GM21390 (cell line): ENCODE measurements at regions not wholly inside any gene's neighbourhood (a gene's known extent, or its start where the extent isn't known, plus 50 kb on each side); places are given as distances from the start of the nearest gene placed in this dataset.
"Not testable (repeated sequence)": the region's sequence is repeated elsewhere in the genome, so short reads cannot be mapped to it uniquely, and the experiment has no call there.

Source experiments
- ATAC-seq: cut with Tn5 transposase; IDR thresholded peaks from one replicate; pipeline ENCODE4 v1.9.1; 2021; ENCODE audit not compliant: unreplicated experiment

- ATAC-seq: no peak
Measured at GRCh38 chr10:124248056-124249045, 155.0 kb upstream of the CHST15 start.

DNA sequence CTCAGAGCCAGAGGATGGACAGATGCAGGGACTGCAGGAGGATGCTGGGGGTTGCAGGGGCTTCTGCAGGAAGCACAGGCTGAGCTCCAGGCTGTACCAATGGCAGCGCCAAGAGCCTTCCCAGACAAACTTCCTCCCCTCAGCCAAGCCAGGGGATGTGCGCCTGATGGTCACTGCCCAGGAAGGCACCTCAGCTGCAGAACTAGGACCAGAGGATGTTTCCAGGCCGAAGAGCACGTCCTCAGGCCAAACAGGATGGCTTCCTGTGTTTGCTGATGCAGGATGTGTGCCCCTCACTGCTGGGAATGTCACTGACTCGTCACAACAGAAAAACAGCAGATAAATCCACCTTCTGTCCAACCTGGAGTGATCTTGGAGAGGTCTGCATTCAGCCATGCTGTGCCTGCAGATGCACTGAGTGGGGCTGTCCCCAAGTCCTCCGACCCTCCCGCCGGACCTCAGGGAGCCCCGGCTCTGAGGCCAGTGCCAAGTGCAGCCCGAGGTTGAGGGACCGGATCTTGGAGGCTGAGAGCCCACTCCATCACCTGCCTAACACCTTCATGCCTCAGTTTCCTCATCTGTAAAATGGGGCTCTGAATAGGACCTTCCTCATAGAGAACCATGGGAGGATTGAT, 152.5 kb upstream of the CHST15 start:
- ATAC-seq: no peak

GRCh38 chr10:124245191-124245590, 151.8 kb upstream of the CHST15 start:
- no peak for ATAC-seq

DNA sequence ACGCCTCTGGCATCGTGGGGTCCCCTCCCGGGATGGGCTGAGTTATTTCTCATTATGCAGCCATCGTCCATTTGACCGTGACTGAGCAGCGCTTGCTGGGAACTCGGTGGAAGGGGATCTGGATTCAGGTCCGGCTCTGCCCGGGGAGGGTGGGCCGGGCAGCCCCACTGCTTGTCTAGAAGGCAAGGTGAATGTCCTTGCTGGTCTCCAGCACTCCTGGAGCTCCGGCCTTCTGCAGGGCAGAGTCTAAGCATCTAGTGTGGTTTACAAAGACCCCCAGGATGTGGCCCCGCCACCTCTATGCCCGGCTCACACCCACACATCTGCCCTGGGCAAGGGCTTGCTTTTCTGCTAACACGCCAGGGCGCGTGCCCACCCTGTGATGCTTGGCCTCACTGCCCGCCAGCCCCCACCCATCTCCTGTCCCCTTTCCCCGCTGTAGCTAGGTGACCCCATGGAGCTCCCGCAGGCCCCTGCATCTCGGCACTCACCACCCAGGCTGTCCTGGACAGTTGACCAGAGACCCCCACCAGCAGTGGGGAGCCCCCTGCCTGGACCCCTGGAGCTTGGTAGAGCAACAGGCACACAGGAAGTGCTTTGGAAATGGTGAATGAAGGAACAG, 151.0 kb upstream of the CHST15 start:
- no peak for ATAC-seq

GRCh38 chr10:124243702-124244121, 150.3 kb upstream of the CHST15 start:
- no peak for ATAC-seq

DNA sequence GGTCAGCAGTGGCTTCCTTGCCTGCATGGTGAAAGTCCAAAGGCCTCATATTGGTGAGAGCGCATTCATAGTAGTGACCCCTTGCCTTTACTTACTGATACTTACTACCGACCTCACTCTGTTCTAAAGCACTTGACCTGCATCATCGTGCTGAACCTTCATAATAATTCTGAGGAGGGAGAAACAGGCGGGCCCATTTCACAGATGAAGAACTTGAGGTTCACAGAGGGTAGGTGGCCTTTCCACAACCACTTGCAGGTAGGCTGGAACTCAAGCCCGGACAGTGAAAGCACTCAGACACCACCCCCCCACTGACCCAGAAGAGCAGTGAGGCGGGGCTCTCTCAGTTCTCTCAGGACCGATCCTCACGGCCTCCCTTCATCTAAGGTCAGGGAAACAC, 149.4 kb upstream of the CHST15 start:
- ATAC-seq: no peak

DNA sequence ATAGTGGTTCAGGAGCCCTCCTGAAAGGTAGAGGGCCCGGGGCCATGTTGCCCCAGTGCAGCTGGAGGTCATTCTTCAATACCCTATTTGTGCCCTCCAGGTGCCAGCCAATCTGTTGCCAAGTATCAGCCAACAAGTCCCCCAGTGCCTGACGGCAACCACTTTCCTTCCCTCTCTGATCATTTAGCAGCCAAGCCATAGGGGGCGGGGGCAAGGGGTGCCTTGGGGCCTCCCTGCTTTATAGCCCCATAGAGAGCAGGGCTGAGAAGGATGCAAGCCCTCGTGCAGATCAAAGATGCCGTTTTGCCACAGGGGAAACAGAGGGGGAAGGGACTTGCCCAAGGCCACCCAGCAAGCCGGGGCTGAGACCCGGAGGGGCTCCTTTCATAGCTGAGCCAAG, 149.0 kb upstream of the CHST15 start:
- ATAC-seq: no peak

- ATAC-seq: not testable (repeated sequence)
Measured at GRCh38 chr10:124241510-124241909, 148.1 kb upstream of the CHST15 start.

GRCh38 chr10:124240839-124241291, 147.5 kb upstream of the CHST15 start:
- ATAC-seq: no peak

DNA sequence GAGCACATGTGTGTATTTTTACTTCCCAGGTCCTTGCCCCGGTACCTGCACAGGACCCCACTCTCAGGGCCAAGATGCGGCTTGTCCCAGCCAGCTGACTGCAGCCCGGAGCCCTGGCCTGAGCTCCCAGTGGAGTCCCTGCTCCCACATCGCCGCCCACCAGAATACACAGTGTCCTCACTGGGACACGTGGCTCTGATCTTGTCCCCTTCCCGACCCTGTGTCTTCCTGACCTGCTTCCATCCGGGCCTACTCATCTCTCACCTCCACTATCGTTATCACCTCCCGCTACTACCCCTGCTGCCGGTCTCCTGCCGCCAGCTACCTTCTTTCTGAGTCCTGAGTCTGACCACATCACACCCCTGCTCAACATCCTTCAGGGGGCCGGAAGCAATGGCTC, 146.3 kb upstream of the CHST15 start:
- ATAC-seq: no peak

GRCh38 chr10:124239134-124239533, 145.7 kb upstream of the CHST15 start:
- no peak for ATAC-seq

DNA sequence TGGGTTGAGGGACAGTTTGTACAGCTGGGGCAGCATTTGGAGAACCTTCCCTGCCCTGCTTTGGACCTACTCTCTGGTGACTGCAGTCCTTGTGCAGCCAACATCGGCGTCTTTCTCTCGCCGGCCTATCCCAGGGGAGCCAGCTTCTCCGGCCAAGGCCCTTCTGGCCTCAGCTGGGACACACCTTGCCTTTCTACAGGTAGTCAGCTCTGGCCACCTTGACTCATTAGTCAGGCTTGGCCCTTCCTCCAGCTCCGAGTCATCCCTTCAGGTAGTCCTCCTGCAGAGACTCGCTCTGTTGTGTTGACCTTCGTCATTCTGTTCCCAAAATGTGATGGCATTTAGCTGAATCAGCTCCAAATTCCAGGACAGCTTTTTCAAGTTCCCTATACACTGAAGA, 145.0 kb upstream of the CHST15 start:
- no peak for ATAC-seq

DNA sequence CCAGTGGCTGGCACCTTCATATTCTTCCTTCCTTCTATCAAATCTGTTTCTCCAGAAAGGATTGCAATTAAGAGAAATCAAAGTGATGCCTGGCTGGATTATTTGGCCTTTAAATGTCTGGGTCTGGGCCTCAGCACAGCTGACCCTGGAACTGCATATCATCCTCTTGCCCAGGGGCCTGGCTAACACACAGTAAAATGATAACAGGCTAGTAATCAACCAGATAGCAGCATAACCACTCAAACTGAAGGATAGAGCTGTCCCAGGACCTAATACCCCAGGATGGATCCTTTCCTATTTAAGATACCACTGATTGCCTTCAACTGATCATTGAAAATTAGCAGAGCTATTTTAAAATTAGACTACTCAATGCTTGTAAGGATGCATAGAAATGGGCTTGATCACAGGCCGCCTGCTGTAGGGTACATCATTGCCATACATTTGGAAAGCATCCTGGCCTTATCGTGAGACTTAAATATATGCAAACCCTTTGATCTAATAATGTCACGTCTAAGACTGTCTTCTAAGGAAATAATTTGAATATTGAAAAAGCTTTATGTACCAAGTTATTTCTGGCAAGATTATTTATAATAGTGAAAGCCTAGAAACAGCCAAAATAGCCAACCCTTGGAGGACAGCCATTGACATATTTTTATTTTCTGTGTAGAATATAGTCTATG, 144.0 kb upstream of the CHST15 start:
- ATAC-seq: no peak

- ATAC-seq: no peak
Measured at GRCh38 chr10:124236816-124237215, 143.4 kb upstream of the CHST15 start.

GRCh38 chr10:124236136-124236535, 142.7 kb upstream of the CHST15 start:
- ATAC-seq: no peak

DNA sequence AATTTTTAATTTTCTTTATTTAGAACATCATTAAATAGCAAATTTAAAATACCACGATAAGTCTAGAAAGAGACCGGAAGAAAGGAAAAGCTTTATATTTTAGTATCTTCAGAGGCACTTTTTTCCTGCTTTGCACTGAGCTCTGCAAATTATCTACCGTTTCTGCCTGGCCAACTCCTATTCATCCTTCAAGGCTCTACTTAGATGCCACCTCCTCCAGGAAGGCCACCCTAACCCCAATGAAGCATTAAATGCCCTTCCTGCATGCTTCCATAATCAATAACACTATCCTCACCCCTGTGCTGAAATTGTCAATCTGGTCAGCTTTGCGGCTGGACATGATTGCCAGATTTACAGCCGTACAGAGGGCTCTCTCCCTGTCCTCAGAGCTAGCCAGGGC, 141.8 kb upstream of the CHST15 start:
- ATAC-seq: no peak

DNA sequence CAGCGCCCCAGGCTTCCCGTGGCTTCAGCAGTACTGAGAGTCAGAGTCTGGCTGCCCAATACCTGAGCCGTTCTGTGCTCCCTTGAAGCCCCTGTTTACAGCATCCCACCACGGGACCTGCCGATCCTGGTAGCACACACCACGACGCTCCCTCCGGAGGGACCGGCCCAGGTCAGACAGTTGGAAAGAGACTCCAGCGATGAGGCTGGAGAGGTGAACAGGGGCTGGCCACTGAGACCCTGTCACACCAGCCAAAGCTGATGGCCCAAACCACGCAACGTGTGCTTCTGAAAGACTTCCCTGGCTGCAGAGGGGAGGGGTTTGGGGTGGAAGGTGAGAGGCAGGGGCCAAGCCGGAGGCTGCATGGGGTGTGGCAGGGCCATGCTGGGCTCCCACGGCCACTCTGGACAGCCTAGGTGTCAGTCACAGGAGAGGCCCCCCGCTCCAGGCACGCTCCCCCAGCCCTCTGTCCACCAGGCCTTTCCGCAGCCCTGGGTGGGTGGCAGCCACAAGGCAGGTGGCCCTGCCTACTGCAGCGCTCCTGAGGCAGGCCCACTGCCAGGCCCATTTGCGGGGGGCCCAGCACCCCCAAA, 140.2 kb upstream of the CHST15 start:
- ATAC-seq: no peak

GRCh38 chr10:124232686-124233545, 139.5 kb upstream of the CHST15 start:
- ATAC-seq: no peak

GRCh38 chr10:124231168-124232155, 138.1 kb upstream of the CHST15 start:
- ATAC-seq: no peak
